Fibroblast of gingiva (primary cell): ENCODE measurements at regions not wholly inside any gene's neighbourhood (a gene's known extent, or its start where the extent isn't known, plus 50 kb on each side); places are given as distances from the start of the nearest gene placed in this dataset.

ENCODE experiments used
- DNase-seq: peaks from one replicate; pipeline ENCODE4 v3.0.0-alpha.2; 2011; ENCODE audit warnings: low read depth

DNA sequence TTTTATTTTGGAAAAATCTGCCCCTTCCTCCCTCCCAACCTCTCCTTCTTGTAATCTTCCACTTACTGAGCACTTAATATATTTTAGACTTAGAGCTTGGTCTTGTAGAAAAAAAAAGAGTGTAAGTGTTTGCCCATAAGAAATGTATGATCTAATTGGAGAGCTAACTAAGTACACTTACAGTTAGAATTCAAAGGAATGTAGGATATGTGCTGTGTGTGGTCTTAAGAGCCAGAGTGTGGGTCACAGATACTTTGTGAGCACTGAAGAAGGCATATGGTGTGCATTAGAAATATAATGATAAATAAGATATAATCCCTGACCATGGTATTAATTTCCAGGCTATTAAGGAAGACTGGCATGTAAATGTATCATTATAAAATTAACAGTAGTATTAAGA is 91.8 kb upstream of the ZNF521 start:
- DNase-seq, result no peak

DNA sequence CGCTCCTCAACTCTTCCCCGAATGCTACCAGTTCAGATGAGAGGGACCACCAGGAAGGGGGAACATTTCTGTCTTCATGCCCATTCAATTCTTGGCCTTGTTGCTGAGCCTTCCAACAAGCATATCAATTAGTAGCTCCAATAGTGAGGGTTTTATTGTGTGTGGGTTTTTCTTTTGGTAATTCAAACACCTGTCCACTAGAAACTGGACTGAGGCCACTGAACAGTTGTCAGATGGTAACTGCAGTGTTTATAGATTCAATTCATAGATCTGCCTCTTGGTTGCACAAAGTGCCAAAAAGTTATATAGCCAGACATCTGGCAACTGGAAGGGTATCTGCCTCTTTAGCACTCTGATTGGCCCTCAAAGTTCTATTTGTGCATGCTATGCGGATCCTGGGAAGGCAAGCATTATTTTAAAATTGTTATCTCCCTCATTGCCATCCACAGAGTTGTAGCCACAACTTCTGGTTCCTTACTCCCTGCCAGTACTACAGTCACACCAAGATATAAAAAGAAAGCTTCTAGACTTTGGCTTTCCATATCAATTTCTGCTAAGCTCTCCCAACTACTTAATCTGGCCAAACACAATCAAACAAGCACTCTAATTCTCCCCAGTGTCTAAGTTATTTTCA is 83.3 kb upstream of the ZNF521 start:
- DNase-seq, result no peak

DNA sequence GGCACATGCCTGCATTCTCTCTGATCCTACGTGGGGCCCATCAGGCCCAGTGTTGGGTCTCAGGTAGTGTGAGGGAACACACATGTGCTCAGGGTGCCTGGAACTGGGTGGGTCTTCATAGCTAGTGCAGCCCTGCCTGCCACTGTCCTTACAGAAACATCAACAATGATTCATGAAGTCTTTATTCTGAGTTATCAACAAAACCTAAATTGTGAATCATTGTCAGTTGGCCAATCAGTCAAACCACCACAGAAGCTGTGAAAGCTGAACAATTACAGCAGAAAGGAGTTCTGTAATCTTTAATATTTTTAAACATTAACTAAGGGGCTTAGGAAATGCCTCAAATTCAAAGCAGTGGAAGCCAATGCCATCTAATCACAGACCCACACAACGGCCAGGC is 82.8 kb upstream of the ZNF521 start:
- no peak for DNase-seq

DNA sequence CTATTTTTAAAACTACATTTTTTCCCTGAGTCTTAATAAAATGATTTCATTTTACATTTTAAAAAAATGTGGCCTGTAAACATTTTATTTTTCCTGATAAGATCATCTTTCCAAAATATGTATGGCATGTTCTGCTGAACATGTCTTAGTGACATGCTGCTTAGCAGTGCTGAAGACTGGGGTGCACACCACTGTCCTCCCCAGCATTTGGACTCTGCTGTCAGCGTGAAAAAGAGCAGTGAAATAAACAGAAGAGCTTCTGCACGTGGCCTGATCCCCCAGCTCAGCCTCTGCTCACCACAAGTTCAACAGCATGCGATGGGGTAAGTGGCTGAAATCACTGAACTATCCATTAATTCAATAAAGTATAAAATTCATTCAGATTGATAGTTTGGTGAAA is 81.6 kb upstream of the ZNF521 start:
- DNase-seq, result no peak

DNA sequence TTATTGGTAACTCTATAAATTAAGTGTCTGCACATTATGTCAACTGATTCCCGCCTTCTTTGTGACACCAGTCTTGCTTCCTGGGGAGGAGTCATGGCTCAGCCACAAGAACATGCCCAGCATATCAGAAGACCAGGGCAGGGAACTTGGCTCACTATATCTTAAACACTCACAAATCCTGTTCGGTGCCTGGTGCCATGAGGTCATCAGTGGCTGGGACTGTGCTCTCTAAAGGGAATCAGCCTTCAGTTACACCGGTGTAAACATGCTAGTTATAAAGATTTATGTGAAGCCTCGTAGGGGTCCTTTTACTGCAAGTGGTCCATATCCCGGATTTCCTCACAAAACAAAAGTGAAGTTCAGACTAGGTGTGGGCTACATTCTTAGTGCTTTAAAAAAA is 73.1 kb upstream of the ZNF521 start:
- DNase-seq, result no peak

DNA sequence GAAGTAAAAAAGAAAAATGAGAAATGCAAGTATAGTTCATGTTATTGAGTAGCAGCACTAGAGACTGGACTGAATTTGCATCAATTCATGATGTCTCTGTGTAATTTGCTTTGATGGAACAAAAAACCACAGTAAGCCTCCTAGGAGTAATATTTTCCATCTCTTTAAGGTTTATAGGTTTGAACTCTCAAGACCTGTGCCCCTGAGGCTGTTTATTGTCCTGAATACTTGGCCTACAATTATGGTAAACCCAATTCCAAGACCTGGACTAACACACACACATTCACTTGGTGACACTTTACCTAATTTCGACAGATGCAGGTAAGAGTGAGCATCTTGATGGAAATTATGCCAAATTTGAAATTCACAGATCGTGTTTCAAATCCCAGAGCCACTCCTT is 71.8 kb upstream of the ZNF521 start:
- no peak for DNase-seq

DNA sequence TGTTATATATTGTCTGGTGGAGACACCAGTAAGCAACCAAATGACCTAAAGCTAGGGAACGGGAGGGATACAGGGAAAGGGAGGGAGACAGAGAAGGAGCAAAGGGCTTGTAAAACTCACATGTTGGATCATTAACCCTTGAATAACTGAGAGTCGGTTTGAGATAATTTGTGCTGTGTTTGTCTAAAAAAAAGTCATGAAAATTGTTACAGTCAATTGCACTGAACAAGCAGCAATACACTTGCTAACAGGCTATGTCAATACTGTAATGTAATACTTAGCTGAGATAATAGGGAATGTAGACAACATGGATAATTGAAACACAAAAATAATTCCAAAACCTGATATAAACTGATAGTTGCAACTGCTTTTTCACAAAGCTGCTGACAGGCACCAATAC is 71.3 kb upstream of the ZNF521 start:
- no peak for DNase-seq

DNA sequence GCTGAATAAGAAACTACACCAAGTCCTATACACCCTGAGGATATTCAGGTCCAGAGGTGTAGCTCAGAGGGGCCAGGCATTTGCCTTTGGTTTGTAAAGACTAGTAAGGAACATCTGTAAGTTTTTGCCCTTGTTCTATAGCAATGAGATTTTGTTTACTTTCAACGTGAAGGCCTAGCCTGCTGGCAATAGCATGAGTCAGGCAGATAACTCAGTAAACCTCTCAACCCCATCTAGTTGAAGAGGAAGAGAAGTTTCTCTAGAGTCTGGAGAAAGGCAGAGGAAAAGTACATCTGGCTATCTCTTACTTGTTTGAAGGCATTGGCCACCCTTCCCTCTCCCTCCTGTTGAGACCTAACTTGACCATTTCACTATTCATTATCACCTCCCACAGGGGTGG is 70.3 kb upstream of the ZNF521 start:
- DNase-seq, result no peak

DNA sequence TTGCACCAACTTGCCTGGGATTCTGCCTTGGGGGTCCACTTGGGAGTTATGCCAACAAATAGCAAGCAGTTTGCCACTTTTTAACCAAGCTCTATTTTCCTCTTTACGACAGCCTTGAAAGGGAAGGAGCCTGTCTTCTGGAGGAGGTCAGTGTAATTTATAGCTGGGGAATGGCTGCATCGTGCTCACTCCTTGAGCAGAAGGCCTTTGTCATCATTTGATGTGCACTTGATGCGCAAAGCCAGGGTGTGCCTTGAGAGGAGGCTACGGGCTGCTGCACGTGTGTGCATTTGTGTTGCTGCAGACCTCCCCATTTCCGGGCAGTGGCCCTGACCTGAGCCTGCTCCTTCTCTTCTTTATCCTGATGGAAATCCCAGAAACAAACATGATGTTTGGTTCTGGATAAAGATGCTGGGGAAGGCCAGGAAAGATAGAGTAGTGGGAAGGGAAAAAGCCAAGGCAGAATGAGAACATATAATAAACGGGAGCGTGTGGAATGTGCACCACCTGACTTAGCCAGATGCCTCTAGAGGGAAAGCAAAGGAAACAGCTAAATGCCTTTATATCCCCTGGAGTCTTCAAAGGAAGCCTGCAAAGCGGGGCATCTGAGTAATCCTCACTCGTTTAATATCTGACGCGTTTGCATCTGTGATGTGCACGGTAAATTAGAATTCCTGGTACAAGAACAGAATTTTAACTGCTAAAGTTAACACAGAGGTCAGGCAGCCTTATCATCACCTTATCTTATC is 68.3 kb upstream of the ZNF521 start:
- no peak for DNase-seq

DNA sequence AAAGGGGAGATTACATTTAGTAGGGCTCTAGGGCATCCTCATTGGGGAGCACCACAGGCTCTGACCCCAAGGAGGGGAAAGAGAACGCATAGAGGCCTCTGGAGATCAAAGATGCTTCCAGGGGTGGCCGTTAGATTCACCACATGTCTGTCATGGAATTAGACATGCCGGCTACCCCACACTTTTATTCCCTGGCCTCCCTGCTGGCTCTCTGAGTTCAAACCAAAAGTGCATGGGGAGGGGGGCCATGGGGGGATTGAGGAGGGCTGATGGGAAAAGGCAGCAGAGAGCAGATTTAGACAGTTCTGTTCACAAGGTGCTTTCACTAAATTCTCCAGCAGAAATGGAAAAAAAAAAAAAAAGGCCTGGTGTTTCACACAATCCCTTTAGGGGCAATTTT is 64.4 kb upstream of the ZNF521 start:
- no peak for DNase-seq

DNA sequence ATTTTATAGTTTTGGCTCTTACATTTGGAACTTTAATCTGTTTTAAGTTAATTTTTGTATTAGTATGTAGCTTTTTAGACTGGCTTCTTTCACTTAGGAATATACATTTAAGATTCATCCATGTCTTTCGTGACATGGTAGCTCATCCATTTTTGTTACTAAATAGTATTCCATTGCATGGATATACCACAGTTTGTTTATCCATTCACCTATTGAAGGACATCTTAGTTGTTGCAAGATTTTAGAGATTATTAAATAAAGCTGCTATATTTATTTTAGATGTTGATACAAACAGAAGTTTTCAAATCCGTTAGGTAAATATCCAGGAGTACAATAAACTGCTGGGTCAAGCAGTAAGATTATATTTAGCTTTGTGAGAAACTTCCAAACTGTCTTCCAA is 58.0 kb upstream of the ZNF521 start:
- DNase-seq, result no peak

DNA sequence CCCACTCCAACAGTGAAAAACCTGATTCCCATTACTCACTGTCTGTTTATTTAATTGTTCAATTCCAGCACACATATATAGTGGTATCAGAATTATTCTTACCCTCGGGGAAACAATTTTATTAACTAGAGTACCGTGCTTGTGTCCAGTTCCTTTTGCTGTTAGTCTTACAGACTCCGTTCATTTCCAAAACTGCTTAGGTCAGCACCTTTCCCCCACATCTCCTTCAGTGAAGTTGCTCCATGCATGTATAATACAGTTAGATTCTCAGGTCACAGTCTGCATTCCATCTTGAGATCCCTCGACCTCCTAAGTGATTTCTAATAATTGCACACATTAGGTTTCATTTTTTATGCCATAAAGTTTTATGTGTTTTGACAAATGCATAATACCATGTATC is 56.3 kb upstream of the ZNF521 start:
- DNase-seq, result no peak
